ENCODE measurements at regions not wholly inside any gene's neighbourhood (a gene's known extent, or its start where the extent isn't known, plus 50 kb on each side); places are given as distances from the start of the nearest gene placed in this dataset.
"Not testable (repeated sequence)": the region's sequence is repeated elsewhere in the genome, so short reads cannot be mapped to it uniquely, and the experiment has no call there.

DNA sequence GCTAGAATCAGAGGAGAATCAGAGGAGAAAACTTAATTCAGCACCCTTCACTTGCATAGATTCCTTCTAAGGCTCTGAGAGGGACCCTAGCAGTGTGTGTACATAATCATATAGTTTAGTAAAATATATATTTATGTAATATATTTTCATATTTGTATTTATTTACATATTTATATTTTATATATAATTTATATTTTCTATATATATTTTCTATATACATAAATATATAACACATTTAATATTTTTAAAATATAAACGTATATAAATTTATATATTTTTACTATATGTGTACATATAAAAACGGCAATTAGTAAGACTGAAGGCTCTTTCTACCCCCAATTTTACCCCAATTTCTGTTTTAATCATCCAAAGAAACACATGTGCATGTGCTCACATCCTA lies 80.3 kb downstream of the NXPE2 start:
- DNase-seq, result no peak

GRCh38 chr11:114762408-114762807 lies 84.1 kb downstream of the NXPE2 start:
- DNase-seq, result peak; percentile 41

- DNase-seq, result no peak
Observed at GRCh38 chr11:114764563-114764962, 86.2 kb downstream of the NXPE2 start.

- no peak for DNase-seq
Observed at GRCh38 chr11:114771172-114771571, 92.8 kb downstream of the NXPE2 start.

DNA sequence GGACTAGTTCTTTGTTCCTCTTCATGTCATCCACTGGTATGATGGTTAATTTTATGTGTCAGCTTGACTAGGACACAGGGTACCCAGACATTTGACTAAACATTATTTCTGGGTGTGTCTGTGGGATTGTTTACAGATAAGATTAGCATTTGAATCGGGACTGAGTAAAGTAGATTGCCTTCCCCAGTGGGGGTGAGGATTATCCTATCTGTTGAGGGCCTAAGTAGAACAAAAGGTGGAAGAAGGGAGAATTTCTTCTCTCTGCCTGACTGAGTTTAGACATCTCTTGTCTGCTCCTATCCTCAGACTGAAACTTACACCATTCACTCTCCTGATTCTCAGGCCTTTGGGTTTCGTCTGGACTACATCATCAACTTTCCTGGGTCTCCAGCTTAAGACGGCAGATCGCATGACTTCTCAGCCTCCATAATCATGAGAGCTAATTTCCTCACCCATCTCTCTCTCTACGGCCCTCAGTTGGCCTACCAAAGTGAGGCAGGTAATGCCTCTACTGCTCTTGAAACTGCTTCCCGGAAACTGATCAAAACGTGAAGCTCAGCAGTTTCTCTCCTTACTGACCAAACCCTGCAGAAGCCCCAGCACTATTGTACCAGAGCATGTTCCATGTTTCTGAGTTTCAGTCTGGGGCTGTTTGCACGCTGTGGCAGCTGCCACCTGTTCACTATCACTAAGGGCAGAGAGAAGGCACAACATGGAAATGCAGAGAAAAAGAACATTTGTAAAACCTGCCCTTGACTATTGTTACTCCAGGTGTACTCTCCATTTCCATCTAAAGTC lies 95.4 kb downstream of the NXPE2 start:
- DNase-seq, result no peak

- DNase-seq, result peak; percentile 32
Observed at GRCh38 chr11:114774599-114775361, 96.5 kb downstream of the NXPE2 start.

- DNase-seq, result no peak
Observed at GRCh38 chr11:114775875-114776621, 97.7 kb downstream of the NXPE2 start.

DNA sequence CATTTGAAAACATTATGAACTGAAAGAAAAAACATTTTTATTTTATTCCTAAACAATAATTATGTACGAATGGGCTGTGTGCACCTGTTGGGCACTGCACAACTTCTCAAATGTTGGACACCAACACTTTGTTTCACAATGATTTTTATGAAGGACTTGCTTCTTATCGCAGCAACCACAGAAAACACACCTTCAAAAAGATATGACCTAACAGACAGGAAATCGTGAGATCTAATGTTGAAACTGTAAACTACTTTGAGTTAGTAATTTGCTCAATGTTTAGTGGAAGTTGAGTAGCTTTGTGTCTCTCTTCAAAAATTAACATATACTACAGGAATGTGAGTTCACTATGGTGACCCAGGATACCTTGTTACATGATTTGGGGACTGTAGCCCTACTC lies 98.6 kb downstream of the NXPE2 start:
- no peak for DNase-seq

DNA sequence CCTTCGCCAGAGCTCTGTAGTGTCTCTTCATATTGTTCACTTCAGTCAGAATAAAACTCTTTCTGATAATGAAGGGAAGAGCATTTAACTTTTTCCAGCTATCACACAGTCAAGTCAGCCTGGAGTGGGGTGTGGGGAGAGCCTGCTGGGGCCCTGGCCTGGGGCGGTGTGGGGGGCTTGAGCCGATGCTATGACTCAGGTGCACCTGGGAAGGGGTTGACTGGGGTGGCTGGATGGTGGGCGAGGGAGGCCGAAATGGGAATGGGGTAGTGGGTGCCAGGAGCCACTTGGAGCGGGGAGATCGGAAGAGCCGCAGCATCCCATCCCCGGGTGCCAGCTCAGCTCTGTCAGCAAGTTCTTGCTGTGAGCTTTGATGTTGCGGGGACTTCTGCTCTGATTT lies 100.9 kb downstream of the NXPE2 start:
- no peak for DNase-seq

DNA sequence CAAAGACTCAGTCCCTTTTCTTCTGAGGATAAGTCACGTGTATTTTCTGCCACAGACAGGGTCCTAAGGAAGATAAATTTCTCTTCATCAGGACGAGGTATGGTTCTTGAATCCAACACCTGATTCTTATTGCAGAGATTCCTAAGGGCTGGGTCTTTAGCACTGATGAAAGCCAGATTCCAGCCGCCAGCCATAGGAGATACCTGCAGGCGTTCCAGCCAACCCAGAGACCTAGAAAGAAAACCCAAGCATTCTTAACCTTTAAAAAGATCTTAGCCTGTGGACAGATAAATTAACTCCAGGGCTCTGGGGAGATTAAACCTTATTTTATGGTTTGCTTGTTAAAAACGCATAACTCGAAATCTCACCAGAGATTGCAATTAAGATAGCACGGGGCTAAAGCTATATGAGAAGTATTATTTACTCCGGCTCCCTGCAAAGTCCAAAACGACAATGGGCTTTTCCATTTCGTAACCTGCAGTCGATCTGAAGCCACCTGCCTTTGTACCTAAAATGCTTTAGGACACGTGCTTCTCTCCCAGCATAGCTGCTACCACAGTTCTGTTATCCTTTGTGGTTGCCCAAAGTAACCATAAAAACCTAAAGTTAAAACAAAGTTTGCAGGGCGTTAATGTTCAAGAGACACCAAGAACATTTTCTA lies 104.5 kb downstream of the NXPE2 start:
- no peak for DNase-seq

DNA sequence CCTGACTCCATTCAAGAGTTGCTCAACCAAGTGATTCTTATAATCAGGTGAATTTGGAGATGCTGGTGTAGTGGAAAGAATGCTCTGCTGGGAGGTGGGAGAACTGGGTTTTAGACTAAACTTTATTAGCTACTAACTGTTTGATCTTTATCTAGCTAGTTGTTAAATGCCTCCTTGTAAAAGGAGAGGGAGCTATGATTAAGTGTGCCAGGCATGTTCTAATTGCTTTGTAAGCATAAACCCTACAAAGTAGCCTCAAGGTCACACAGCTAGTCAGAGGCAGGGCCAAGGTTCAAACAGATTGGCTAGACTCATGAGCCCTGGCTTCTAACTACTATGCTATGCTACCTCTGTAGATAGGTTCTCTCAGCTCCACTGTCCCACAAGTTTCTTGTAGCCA lies 105.5 kb downstream of the NXPE2 start:
- no peak for DNase-seq

DNA sequence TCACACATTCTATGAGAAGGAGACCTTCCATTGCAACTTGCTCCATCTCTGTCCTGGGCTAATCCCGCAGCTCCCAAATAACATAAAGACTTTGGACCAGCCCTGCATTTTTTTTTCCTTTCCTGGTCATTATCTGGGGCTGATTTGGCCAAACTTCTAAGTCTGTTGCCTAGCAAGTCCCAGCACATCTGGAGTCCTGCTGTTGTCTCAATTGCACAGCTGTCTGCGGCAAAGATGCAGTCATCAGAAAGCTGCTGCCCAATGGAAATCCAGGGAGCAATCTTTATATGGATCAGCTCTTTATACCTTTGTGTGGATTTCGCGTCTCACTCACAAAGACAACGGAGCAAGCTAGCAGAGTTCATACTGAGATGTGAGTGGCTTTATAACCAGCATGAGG lies 105.9 kb downstream of the NXPE2 start:
- DNase-seq, result no peak

- no peak for DNase-seq
Observed at GRCh38 chr11:114784891-114785290, 106.6 kb downstream of the NXPE2 start.

- no peak for DNase-seq
Observed at GRCh38 chr11:114785820-114786219, 107.5 kb downstream of the NXPE2 start.

DNA sequence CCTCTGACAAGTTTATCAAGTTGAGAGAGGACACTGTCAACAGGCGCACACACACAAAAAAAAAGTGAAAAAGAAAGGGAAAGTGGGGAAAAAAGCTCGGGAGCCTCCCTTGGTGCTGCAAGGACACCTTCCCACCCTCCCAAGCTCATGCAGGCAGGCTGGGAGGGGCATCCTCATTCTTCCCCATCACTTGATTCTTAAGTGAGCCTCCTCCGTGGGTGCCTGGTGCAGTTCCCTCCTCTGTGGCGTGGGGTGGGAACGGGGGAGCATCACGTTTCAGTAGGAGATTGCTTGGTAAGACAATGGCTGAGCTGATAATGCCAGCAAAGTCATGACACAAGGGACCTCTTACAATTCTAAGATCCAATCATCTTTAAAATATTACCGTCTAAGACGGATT lies 108.8 kb downstream of the NXPE2 start:
- DNase-seq, result no peak

- no peak for DNase-seq
Observed at GRCh38 chr11:114790910-114791309, 112.6 kb downstream of the NXPE2 start.

GRCh38 chr11:114794048-114794684 lies 115.8 kb downstream of the NXPE2 start:
- no peak for DNase-seq

- DNase-seq, result no peak
Observed at GRCh38 chr11:114796954-114797721, 118.8 kb downstream of the NXPE2 start.

- no peak for DNase-seq
Observed at GRCh38 chr11:114799476-114799875, 121.1 kb downstream of the NXPE2 start.

DNA sequence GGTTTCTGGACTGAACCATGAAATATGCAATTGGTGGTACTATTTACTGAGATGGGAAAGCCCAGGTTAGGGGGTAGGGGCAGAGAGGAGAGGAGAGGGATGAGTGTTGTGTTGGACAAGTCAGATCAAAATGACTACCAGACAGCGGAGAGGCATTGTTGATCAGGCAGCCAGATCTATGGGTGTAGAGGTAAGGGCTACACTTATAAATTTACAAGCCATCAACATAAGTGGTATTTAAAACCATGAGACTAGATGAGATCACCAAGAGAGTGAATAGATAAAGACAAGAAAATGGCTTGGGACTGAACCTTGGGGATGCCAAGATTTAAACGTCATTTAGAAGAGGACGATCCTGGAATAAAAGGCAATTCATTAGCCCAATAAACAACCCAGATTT lies 123.4 kb downstream of the NXPE2 start:
- no peak for DNase-seq

DNA sequence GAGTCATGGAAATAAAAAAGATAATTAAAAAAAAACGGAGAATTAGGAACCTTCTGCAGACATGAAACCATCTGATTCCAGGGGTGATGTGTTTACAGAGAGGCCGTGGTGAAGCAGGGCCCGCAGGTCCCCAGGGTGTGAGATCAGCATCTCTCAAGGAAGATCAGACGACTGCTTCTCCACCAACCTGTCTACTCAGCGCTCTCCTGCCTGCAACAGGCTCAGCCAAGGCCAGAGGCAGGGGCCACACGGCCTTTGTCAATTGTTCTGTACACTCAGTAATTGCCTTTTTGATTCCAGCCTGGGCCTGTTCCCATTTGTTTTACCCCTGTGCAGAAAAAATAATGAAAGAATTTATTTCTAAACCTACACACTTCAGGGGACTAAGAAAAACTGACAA lies 124.6 kb downstream of the NXPE2 start:
- no peak for DNase-seq

GRCh38 chr11:114805431-114805830 lies 127.1 kb downstream of the NXPE2 start:
- not testable (repeated sequence) for DNase-seq
